HG02870 (cell line): ENCODE measurements at regions not wholly inside any gene's neighbourhood (a gene's known extent, or its start where the extent isn't known, plus 50 kb on each side); places are given as distances from the start of the nearest gene placed in this dataset.

ENCODE experiments used
- ATAC-seq: cut with Tn5 transposase; IDR thresholded peaks from one replicate; pipeline ENCODE4 v1.9.1; 2021; ENCODE audit warnings: mild to moderate bottlenecking, moderate library complexity; ENCODE audit not compliant: unreplicated experiment

DNA sequence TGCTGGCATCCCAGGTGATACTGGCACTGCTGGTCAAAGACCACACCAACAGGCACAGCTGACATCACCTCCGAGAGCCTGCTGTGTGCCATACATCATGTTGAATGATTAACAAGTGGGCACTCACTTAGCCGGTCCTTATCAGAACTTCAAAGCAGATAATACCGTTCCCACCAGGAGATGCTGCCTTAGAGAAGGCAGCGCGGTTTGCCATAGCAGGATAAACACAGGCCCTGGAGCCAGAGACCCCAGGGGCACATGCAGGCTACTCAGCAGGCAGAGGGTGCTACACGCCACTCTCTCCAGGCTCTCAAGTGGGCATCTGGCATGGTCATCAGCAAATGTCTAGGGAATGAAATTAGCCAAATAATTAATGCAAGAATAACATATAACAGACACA lies 86.5 kb upstream of the CST7 start:
- no peak for ATAC-seq

DNA sequence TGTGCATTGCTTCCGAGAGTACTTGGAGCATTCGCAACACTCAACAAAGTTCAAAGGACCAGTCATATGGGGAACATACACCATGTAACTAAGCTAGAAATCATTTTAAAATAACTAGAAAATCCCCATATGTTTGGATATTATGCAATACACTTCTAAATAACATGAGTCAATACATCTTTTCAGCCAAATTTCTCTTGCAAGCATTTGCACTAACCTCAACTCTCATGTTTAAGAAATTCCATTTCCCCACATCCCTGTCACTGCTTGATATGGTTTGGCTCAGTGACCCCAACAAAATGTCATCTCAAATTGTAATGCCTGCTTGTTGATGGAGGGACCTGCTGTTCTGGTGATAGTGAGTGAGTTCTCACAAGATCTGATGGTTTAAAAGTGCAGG lies 85.7 kb upstream of the CST7 start:
- no peak for ATAC-seq

DNA sequence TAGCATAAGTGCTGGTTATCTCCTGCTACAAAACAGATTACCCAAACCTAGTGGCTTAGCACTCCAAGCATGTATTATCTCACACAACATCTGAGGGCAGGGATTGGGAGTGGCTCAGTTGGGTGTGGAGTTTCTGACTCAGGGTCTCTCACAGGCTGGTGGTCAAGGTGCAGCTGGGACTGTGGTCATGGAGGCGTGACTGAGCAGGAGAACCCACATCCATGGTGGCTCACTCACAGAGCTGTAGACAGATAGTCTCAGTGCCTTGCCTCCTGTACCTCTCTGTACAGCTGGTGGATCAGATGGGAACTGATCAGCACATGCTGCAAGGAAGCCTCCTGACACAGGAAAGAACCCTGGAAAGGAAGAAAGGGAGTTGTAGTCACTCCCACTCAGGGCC lies 83.1 kb upstream of the CST7 start:
- no peak for ATAC-seq

DNA sequence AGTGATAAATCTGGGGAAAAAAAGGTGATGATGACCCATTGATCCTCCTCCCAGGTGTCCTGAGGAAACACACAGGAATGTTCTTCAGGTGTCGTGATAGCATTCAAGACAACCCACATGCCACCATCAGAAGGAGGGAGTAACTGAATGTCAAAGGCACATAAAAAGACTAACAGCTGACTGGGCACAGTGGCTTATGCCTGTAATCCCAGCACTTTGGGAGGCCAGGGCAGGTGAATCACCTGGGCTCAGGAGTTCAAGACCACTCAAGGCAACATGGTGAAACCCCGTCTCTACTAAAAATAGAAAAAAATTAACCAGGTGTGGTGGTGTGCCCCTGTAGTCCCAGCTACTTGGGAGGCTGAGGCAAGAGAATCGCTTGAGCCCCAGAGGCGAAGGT lies 82.3 kb upstream of the CST7 start:
- ATAC-seq: no peak

DNA sequence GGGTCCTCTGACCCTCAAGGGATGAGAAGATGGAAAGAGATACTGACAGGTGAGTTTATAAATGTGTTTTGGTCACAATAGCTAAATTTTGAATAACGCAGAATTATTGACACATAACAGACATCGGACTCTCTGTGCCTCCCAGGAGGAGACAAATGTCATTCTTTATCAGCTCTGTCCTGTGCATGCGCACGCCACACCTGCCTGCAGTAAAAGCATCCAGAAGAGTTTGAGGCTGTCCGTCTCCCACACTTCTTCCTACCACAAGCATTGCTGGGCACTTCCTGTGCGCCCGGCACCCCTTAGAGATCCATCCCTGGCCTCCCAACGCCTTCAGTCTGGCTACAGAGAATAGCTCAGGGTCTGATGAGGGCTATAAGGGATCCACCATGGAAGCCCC lies 81.5 kb upstream of the CST7 start:
- ATAC-seq: no peak

DNA sequence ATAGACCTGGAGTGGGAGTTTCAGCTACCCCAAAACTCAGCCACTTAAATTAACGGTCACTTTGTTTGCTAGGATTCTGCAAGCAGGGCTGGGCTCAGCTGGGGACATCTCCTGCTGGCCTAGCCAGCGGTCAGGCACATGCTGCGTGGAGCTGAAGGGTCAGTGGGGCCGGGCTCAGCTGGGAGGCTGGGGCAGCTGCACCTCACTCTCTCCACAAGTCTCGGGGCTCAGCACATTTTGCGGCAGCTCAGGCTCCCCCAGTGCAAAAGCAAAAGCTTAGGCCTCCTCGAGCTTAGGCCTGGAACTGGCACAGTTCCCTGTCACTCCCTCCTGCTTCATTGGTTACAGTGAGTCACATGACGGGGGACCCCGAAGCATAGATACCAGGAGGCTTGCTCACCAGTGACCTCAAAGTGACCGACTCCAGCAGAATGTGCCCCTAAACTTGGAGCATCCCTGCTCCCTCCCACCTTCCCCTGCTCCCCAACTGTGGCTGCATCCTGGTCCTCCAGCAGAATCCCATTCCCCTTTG lies 80.6 kb upstream of the CST7 start:
- no peak for ATAC-seq

DNA sequence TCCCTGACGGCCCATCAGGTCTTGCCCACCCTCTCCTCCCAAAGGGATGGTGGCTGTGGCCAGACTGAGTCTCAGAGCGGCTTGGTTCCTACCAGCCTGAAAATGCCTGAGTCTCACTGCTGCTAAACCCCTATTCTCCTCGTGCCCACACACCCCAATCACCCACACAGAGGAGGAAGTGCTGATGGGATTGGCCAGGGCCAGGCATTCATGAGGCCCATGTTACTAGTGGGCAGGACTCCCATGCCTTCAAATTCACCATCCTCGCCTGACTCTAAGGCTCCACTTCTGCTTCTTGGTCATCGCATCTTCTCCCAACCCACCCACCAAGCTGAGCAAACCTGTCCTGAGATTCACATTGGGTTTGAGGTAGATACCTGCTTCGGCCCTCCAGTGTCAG lies 80.1 kb upstream of the CST7 start:
- no peak for ATAC-seq

DNA sequence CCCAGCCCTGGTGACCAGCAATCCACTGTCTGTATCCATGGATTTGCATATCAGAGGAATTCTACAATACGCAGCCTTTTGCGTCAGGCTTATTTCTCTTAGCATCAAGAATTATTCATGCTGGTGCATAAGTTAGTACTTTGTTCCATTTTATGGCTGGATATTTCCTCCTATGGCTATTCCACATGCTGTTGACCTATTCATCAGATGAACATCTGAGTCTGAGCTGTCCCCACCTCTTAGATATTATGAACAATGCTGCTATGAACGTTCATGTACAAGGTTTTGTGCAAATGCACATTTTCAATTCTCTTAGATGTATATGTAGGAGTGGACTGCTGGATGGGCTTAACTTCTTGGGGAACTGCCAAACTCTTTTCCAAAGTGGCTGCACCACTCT lies 79.0 kb upstream of the CST7 start:
- no peak for ATAC-seq

DNA sequence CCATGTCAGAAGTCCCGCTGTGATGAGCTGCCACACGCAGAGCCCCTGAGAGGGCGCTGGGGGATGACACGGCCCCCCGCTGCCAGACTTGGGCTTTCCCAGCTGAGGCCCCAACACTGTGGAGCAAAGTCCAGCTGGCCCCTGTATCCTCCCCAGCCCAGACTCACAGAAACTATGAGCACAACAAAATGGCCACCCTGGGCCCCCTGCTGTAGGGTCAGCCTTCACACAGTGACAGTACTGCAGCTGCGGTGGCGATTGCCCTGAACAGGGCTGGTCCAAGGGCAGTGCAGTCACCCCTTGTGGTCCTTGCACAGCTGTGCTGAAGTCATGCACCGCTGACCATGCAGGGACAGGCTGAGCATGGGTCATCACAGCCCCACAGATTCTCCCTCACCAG lies 78.2 kb upstream of the CST7 start:
- ATAC-seq: no peak

DNA sequence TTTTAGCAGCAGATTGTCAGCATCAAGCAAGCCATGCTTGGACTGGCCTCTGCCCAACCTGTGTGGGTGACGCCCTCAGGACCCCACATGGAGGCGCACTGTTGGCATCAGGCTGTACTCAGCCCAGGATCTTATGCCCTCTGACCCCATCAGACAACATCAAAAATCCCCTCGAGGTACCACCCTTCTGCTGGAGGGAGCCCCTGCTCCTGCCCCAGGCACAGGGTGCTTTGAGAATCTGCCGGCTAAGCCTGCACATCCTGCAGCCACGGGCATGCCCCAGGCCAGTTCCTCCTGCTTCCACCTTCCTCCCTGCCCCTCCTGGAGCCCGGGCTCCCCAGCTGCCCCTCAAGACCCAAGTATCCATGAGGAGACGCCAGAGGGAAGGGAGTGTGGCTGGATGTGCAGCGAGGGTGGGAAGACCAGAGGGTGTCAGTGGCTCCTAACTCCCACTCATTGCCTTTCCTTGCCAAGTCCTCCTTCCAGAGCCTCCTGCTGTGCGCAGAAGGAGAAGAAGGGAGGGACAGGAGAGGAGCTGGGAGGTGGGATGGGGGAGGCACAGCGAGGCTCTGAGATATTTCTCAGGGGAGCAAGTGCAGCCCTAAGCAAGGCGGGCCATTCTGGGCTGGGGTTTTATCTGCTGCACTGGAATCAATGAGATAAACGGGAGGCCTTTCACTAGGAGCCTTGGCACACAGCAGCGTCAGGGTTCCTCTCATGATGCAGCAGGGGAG lies 77.4 kb upstream of the CST7 start:
- no peak for ATAC-seq

DNA sequence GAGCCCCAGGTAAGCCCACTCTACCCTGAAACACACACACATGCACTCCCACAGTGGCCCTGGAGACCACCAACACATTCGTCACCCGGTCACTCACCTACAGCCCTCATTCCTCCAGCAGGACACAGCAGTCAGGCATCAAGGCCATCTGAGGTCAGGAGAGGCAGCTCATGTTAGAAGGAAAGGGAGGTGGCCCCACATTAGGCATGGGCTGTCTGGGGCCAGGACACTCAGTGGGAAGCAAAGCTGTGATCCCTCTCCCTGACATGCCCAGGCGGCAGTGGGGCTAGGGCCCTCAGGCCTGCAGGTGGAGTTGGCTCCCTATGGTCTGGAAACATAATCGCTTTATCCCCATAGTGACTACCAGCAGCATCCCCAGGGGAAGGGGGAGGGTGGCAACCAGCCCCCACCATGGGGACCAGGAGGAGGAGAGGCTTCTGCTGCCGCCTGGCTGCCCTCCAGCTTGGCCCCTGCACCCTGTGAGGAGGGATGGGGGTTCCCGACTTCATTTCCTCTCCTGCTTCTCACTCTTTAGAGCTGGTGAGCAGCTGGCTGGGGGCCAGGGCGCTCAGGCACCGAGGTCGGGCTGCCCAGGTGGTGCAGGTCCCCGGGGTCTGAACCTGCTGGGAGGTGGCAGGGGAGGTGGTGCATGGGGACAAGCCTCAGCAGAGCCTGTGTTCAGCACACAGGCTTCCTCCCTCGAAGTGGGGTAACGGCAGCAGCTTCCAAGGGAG lies 76.6 kb upstream of the CST7 start:
- no peak for ATAC-seq

DNA sequence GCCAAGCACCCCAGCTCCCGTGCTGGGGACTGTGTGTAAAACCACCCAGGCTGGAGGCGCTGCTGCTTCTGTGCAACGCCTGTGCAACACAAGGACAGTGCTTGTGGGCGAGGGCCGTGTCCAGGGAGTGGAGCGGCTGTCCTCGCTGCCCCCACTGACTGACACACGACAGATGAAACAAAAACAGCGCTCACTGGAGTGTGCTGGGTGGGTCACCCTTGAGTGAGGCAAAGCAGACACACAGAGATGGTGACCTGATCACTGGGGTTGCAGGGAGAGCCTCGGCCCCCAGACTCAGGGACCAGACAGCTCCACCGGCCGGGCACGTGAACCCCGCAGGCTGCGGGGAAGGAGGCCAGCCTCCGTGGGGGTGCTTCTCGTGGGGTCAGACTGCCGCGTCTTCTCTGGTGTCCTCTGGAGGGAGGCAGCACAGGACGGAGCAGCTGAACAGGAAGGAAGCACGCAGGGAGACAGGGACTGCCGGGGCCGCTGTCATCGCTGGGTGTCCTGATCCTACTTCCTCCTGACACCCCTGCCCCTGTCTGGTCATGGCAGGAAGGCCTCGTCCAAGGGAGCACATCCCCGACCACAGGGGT lies 75.9 kb upstream of the CST7 start:
- ATAC-seq: no peak

DNA sequence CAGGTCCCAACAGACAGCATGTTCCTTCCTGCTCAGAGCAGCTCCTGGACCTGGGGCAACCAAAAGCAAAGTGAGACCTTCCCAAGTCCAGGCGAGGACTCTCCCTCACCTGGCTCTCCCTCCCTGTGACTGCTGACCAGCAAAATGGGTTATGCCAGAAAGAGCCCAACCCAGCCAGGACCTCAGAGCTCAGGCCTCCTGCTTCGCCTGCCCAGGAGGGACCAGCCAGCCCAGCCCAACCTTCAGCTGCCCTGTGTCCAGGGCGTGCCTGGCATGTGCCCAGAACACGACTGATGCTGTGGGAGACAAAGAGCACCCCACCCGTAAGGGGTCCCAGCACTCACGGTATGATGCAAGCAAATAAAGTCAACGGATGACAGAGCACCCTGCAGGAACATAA lies 74.0 kb upstream of the CST7 start:
- no peak for ATAC-seq

DNA sequence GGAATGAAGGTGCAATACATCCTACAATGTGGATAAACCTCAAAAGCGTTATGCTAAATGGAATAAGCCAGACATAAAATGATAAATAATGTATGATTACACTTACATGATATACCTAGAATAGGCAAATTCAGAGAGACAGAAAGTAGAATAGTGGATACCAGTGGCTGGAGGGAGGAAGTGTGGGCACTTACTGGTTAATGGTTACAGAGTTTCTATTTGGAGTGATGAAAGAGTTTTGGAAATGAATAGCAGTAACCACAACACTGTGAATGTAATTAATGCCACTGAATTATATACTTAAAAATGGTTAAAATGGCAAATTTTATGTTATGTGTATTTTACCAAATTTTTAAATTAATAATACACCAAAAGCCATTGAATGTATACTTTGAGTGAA lies 71.4 kb upstream of the CST7 start:
- no peak for ATAC-seq

DNA sequence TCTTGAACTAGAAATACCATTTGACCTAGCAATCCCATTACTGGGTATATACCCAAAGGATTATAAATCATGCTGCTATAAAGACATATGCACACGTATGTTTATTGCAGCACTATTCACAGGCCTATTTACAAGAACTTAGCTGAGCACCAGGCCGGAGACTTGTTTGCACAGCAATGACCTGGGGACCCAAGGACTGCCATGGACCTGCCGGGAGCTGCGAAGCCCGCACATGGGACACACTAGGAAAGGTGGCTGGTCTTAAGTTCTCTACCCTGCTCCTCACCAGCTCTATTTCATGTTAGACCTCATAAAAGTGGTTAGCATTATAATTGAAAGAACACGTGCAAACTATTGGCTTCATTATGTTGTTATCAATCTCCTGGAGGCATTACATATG lies 70.4 kb upstream of the CST7 start:
- ATAC-seq: no peak

DNA sequence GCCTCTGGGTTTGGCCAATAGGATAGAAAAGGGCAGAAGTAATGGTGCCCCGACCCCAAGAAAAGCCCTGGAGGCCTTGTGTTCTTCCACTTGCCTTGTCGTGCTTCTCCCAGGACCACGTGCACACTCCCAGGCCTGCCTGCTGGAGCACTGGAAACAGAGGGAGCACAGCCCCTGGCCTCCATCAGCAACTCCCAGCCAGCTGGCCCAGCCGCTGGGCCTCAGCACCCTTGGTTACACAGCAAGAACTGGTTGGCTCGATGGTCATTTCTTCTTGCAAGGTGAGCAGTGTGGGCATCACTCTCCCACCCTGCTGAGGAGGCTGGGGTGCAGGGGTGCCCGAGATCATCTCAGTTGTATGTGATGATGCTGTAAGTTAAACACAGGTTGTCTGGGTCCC lies 69.2 kb upstream of the CST7 start:
- no peak for ATAC-seq

DNA sequence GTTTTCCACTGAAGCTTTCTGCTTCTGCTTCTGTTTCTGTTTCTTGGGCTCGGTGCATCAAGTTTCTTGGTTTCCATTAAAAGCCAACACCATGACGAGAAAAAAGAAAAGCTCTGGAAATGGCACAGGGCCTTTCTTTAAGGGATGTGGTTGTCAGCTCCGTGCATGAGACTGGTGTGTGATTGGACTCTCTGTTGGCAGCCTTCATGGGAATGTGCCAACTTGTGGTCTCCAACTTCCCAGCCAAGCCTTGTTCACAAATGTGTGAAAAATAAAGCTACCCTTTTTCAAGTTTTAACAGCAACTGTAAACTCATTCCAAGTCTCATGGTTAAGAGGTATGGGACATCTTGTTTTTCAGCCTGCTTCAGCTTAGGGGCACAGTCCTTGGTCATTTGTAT lies 68.7 kb upstream of the CST7 start:
- ATAC-seq: no peak

DNA sequence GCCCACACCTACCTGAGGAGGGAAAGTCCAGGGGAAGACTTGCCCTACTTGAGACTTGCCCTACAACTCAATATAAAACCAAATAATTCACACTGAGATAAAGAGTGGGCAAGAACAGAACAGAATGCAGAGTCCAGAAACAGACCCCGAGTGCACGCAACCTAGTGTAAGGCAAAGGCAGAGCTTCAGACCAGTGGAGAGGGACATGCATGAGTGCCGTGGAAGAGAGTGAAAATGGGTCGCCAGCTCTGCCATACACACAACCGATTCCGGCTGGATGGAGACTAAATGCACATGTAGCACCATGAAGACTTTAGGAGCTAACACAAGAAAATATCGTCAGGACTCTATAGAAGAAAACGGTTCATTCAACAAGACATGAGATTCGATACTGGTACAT lies 58.8 kb upstream of the CST7 start:
- no peak for ATAC-seq

DNA sequence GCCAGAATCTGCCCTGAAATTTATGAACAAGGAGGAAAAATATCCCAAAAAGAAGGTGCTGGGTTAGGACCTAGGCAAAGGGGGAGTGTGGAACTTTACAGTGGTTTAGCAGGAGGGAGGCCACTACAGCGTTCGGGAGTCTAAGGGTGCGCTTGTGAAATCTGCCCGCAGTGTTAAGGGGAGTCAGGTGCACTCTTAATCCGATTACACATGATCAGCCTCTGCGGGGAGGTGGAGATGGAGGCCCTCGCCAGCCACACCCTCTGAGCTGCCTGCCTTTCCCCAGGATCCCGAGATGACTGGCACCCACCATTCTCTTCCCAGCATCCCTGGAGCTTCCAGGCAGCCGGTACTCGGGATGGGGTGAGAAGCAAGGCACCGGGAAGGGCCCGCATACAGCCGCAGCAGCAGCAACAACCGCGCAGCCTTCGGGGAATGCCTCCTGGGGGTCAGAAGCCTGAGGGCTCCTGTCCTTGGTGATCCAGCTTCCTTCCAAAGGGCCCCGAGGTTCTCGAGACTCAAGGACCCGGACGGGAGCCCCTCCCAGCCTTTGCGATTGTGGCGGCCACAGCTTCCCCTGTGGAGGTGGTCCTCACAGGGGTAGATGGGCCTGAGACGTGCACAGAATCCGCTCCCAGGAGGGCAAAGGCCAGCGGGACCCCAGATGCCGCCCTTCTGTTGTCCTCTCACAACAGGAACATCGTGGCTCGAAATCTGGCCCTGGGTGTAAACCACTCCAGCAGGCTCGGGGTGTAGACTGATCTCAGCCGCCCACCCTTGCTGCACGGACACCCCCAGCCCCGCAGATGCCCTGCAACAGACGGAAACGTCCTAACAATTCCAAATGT lies 57.3 kb upstream of the CST7 start:
- ATAC-seq: no peak

DNA sequence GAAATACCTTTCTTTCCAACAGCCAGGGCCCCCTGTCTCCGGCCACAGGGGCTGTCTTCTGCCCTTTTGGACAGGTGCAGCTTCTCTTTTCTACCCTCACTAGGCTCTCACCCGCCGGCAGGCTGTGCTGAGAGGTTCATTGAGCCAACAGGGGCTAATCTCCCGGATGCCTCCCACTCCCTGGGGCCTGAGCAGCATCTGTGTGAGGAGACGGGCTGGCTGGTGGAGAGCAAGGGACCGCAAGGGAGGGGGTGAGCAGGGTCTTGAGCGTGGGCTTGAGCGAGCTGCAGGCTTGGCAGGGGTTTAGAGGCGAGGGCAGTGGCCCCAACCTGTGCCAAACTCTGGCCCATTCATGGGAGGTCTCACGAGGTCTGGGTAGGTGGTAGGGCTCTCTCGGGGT lies 56.5 kb upstream of the CST7 start:
- no peak for ATAC-seq

DNA sequence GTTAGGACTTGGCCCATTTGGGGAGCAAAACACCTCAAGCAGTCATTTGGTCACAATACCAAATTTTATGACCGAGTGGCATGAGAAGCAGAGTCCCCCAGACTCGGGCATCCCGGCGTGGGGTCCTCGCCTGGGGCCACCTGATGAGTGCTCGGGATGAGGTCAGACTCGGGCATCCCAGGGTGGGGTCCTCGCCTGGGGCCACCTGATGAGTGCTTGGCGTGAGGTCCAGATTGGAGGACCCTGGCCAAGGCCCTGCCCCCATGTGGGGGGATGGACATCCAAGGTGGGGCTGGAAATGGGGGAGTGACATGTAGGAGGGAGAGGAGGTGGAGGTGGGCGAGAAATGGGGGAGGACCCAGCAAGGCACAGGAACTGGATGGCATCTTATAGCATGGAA lies 56.1 kb upstream of the CST7 start:
- ATAC-seq: no peak
